GM12878 (cell line): ENCODE measurements at regions not wholly inside any gene's neighbourhood (a gene's known extent, or its start where the extent isn't known, plus 50 kb on each side); places are given as distances from the start of the nearest gene placed in this dataset.

Experiments
- CREM ChIP-seq: IDR thresholded peaks from 2 replicates; pipeline ENCODE4 v1.6.1; 2014; ENCODE audit warnings: antibody characterized with exemption, low read depth
- CTCF ChIP-seq, 3 experiments: IDR thresholded peaks in 2 of 3; conservative IDR thresholded peaks in 1 of 3; 2 replicates each; pipeline ENCODE4 v1.5.1; 2011; ENCODE audit warnings: low read depth in 3 of 3, low read length in 3 of 3, mild to moderate bottlenecking in 3 of 3, control low read depth in 2 of 3, moderate library complexity in 2 of 3, inconsistent platforms in 1 of 3, mixed read lengths in 1 of 3; ENCODE audit not compliant: control insufficient read depth in 2 of 3, insufficient read depth in 1 of 3; ENCODE audit errors: extremely low read depth in 1 of 3
- FOS ChIP-seq: IDR thresholded peaks from 3 replicates; pipeline ENCODE4 v1.6.1; 2011; ENCODE audit warnings: borderline replicate concordance; ENCODE audit not compliant: insufficient read length; ENCODE audit errors: extremely low read depth
- MTA2 ChIP-seq: fragments of 450-650 bp; IDR thresholded peaks from 2 replicates; pipeline ENCODE4 v1.6.1; 2016; ENCODE audit warnings: low read depth, mild to moderate bottlenecking, moderate library complexity
- REST ChIP-seq: IDR thresholded peaks from 2 replicates; pipeline ENCODE4 v1.6.1; 2012; ENCODE audit warnings: mild to moderate bottlenecking, low read depth, low read length
- RFX5 ChIP-seq: IDR thresholded peaks from 2 replicates; pipeline ENCODE4 v1.6.1; 2011; ENCODE audit warnings: low read depth, low read length, improper control_type of control experiment

- TF ChIP-seq FOS (no peak), CTCF (IDR thresholded peaks at IDR 0.05 in 2 of 3, conservative IDR thresholded peaks at IDR 0.05 in 1 of 3; ENCODE audit: control insufficient read depth in 2 of 3, extremely low read depth in 1 of 3, insufficient read depth in 1 of 3, low read depth in 3 of 3, low read length in 3 of 3) (no peak), REST (no peak), RFX5 (no peak), MTA2 (no peak), CREM (no peak)
These were observed 90.8 kb upstream of the USP29 start for GRCh38 chr19:57028804-57029525.
